Activated naive CD4-positive, alpha-beta T cell treated with anti-CD3 and anti-CD28 coated beads, Interleukin-2, amount 10 ng/mL, durations not matched to agents 7 days and 5 days (primary cell): ENCODE measurements at regions not wholly inside any gene's neighbourhood (a gene's known extent, or its start where the extent isn't known, plus 50 kb on each side); places are given as distances from the start of the nearest gene placed in this dataset.
"Not testable (repeated sequence)": the region's sequence is repeated elsewhere in the genome, so short reads cannot be mapped to it uniquely, and the experiment has no call there.

Experiments
- CTCF ChIA-PET: fragments of 350-600 bp; sonication (Branson Sonifier 250); formaldehyde crosslinking; loops from one replicate; lab custom pipeline; 2021; ENCODE audit warnings: antibody characterized with exemption; lab: Charles Lee
- DNase-seq: peaks from one replicate; pipeline ENCODE4 v3.0.0-alpha.2; 2020
- H3K27ac Mint-ChIP-seq: one replicate; pipeline ENCODE4 v1.8.0; 2021; ENCODE audit warnings: mild to moderate bottlenecking, moderate library complexity, mixed read lengths
- H3K27me3 Mint-ChIP-seq: one replicate; pipeline ENCODE4 v1.8.0; 2021; ENCODE audit warnings: mild to moderate bottlenecking, mixed read lengths
- H3K36me3 Mint-ChIP-seq: one replicate; pipeline ENCODE4 v1.8.0; 2021; ENCODE audit warnings: mixed read lengths
- H3K4me1 Mint-ChIP-seq: one replicate; pipeline ENCODE4 v1.8.0; 2021; ENCODE audit warnings: mixed read lengths
- H3K4me3 Mint-ChIP-seq: one replicate; pipeline ENCODE4 v1.8.0; 2021; ENCODE audit warnings: mild to moderate bottlenecking, moderate library complexity, mixed read lengths
- H3K9me3 Mint-ChIP-seq: one replicate; pipeline ENCODE4 v1.8.0; 2021; ENCODE audit warnings: mixed read lengths

GRCh38 chr12:59396919-59397318, 198.9 kb upstream of the SLC16A7 start:
- H3K4me1 Mint-ChIP-seq = no peaks in the 10 kb centered on the region
- CTCF ChIA-PET = interaction anchor here (0.9 kb wide), 1 partner anchor 438 kb away, joined by 3 read pairs; no protein-coding TSS in a partner anchor

DNA sequence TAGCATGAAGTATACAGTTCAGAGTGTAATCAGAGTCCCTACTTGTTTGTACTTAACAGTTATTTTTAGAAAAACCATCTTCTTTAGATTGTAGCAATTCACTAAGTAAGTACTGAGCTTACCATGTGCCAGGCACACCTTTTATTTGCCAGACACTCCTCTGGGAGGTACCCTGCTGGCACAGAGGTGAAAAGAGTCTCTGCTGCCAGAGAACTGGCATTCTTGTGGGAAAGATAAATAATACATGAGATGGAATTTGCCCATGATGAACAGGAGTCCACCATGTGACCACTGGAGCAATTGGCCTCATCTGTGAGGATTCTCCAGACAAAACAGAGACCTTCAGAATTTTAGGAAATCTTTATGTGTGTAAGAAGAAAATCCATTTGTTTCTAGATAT, 199.3 kb upstream of the SLC16A7 start:
- Mint-ChIP-seq H3K36me3 (no peaks in the 10 kb centered on the region), H3K4me3 (no peak overlapping the region), H3K27me3 (no peaks in the 10 kb centered on the region), H3K4me1 (no peaks in the 10 kb centered on the region), H3K27ac (no peak overlapping the region), H3K9me3 (no peaks in the 10 kb centered on the region)
- no peak for DNase-seq
- CTCF ChIA-PET = no interaction called here

More at GRCh38 chr12:59396919-59397318, 198.9 kb upstream of the SLC16A7 start:
- H3K9me3 Mint-ChIP-seq = no peaks in the 10 kb centered on the region
- no peaks in the 10 kb centered on the region for H3K36me3 Mint-ChIP-seq
- no peak overlapping the region for H3K4me3 Mint-ChIP-seq
- no peak for DNase-seq
- H3K27me3 Mint-ChIP-seq = no peaks in the 10 kb centered on the region
- H3K27ac Mint-ChIP-seq = no peak overlapping the region

- H3K4me3 Mint-ChIP-seq, H3K27ac Mint-ChIP-seq, CTCF ChIA-PET: not testable (repeated sequence)
These were observed 200.5 kb upstream of the SLC16A7 start for GRCh38 chr12:59395310-59395709.

DNA sequence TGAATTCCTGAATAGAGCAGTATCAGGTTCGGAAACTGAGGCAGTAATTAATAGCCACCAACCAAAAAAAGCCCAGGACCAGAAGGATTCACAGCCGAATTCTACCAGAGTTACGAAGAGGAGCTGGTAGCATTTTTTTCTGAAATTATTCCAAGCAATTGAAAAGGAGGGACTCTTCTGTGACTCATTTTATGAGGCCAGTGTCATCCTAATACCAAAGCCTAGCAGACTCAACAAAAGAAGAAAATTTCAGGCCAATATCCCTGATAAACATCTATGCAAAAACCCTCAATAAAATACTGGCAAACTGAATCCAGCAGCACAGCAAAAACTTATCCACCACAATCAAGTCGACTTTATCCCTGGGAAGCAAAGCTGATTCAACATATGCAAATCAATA, 202.3 kb upstream of the SLC16A7 start:
- CTCF ChIA-PET = interaction anchor here (1.0 kb wide), 1 partner anchor 10 kb away, joined by 3 read pairs; no protein-coding TSS in a partner anchor
- H3K4me3 Mint-ChIP-seq = no peak overlapping the region
- H3K36me3 Mint-ChIP-seq = no peaks in the 10 kb centered on the region
- no peak overlapping the region for H3K27ac Mint-ChIP-seq
- no peaks in the 10 kb centered on the region for H3K27me3 Mint-ChIP-seq
- H3K9me3 Mint-ChIP-seq = no peaks in the 10 kb centered on the region
- no peak for DNase-seq
- no peaks in the 10 kb centered on the region for H3K4me1 Mint-ChIP-seq

More at GRCh38 chr12:59395310-59395709, 200.5 kb upstream of the SLC16A7 start:
- H3K9me3 Mint-ChIP-seq, H3K27me3 Mint-ChIP-seq, H3K4me1 Mint-ChIP-seq, DNase-seq, H3K36me3 Mint-ChIP-seq: not testable (repeated sequence)

GRCh38 chr12:59389968-59390576, 205.8 kb upstream of the SLC16A7 start:
- H3K4me3 Mint-ChIP-seq = no peak overlapping the region
- no peaks in the 10 kb centered on the region for H3K27me3 Mint-ChIP-seq
- CTCF ChIA-PET = no interaction called here
- no peaks in the 10 kb centered on the region for H3K36me3 Mint-ChIP-seq
- DNase-seq = no peak
- no peak overlapping the region for H3K27ac Mint-ChIP-seq
- no peaks in the 10 kb centered on the region for H3K9me3 Mint-ChIP-seq
- no peaks in the 10 kb centered on the region for H3K4me1 Mint-ChIP-seq

GRCh38 chr12:59388694-59389093, 207.1 kb upstream of the SLC16A7 start:
- DNase-seq = no peak
- no peaks in the 10 kb centered on the region for H3K36me3 Mint-ChIP-seq
- no peak overlapping the region for H3K27ac Mint-ChIP-seq
- H3K4me1 Mint-ChIP-seq = no peaks in the 10 kb centered on the region
- CTCF ChIA-PET = no interaction called here
- H3K9me3 Mint-ChIP-seq = no peaks in the 10 kb centered on the region
- no peak overlapping the region for H3K4me3 Mint-ChIP-seq
- no peaks in the 10 kb centered on the region for H3K27me3 Mint-ChIP-seq

DNA sequence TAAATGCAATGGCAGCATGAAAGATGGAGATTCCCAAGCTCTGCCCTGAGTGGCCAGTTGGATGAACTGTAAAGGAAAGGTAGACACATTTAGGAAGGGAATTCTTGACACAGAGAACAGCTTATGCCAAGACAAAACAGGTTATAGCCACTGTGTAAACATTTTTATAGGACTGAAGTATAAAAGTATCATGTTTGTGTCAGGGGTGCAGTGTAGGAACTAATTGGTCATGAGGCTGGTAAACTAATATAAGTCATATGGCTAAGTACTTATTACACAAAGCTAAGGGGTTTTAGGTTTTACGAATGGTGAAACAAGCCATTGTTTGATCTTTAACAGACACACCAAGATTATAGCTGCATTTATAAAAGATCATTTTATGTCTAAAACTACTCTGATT, 207.7 kb upstream of the SLC16A7 start:
- no peak for DNase-seq
- H3K4me3 Mint-ChIP-seq = no peak overlapping the region
- no peaks in the 10 kb centered on the region for H3K27me3 Mint-ChIP-seq
- H3K36me3 Mint-ChIP-seq = no peaks in the 10 kb centered on the region
- no peak overlapping the region for H3K27ac Mint-ChIP-seq
- H3K9me3 Mint-ChIP-seq = no peaks in the 10 kb centered on the region
- H3K4me1 Mint-ChIP-seq = no peaks in the 10 kb centered on the region
- CTCF ChIA-PET = no interaction called here

- CTCF ChIA-PET = no interaction called here
- H3K4me1 Mint-ChIP-seq = peaks cover 2% of the 10 kb centered on the region
- no peak overlapping the region for H3K4me3 Mint-ChIP-seq
- DNase-seq = no peak
- H3K36me3 Mint-ChIP-seq = no peaks in the 10 kb centered on the region
- H3K9me3 Mint-ChIP-seq = no peaks in the 10 kb centered on the region
- H3K27ac Mint-ChIP-seq = no peak overlapping the region
- H3K27me3 Mint-ChIP-seq = no peaks in the 10 kb centered on the region
These were observed 209.6 kb upstream of the SLC16A7 start for GRCh38 chr12:59386236-59386635.

DNA sequence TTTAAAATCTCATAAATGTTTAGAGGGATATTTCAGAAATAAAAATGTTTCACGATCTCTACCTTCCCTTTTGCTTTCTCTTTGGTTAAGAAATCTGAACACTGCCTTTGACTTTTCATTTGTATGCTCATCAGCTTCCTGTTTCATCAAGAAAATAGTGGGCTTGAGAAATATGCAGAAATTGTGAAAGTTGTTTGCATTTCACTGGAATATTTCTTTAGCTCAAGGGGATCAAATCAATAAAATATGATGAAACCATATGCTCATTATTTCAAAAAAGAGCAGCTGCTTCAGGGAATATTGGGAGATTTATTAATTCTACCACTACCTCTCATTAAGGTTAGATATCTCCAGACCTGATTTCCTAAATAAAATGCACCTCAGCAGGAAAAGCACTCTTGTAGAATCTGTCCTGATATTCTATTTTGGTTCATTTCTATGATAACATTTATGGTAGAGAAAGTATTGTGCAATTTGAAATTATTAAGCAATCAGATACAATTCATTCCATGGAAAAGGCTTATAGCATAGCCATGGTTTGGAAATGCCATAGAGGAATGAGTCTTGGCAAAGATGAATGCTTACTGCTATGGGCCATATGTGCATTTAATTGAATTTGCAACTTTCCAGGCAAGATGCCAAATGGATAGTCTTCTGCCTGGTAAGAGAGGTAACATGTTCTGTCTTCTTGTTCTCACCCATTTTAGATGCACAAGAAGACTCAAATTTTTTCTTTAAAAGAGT, 212.6 kb upstream of the SLC16A7 start:
- Mint-ChIP-seq H3K4me1 (peaks cover 2% of the 10 kb centered on the region), H3K27ac (no peak overlapping the region), H3K4me3 (no peak overlapping the region), H3K27me3 (no peaks in the 10 kb centered on the region), H3K36me3 (no peaks in the 10 kb centered on the region), H3K9me3 (no peaks in the 10 kb centered on the region)
- CTCF ChIA-PET = no interaction called here
- DNase-seq = no peak

DNA sequence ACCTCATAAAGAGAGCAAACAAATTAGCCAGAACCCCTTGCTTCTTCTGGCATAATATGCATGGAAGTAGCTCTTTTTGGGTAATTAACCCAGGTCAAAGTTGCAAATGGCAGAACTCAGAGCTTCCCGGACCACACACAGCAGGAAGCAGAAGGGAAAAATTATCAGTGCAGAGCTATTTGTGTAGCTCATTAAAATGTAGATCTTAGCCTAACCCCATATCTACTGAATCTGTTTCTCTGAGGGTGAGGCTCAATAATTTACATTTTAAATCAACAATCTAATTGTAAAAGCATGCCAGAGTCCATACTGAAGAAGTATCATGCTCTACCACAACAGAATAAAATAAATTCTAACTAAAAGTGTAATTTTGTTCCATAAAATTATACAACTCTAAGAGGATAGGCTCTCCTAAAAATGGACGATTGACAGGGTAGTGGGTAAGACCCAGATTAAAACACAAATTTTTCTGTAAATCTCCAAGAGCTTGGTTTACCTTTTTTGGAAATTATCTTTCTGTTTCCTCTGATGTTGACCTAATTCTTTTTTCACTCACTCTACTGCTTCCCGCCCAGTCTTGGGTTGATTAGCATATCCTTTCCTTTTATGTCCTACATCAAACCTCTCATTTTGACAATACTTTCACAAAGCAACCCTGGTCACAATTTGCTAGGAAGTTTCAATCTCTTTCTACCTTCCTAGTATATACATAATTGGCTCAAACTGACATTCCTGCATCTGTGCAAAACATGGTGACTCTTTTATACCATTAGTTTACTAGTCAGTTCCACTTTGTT, 213.3 kb upstream of the SLC16A7 start:
- Mint-ChIP-seq H3K4me3 (no peak overlapping the region), H3K27me3 (no peaks in the 10 kb centered on the region), H3K27ac (no peak overlapping the region), H3K4me1 (peaks cover 2% of the 10 kb centered on the region), H3K36me3 (no peaks in the 10 kb centered on the region), H3K9me3 (no peaks in the 10 kb centered on the region)
- no peak for DNase-seq
- CTCF ChIA-PET = no interaction called here

DNA sequence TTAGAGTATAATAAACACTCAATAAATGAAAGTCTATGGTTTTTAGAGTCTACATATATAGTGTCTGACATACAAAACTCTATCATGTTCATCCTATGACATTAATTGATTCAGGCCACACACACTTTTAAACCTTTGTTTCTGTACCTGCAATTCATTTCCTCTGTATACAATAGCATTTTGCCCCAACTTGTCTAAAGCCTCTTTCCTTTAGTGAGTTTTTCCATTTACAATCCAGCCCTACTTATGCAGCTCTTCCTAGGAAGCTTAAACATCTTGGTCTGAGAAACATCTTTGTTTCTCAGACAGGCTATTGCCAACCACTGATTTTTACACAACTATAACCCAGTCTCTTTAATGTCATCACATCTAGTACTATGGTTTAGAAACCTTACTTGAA, 214.7 kb upstream of the SLC16A7 start:
- Mint-ChIP-seq H3K4me3 (no peak overlapping the region), H3K9me3 (no peaks in the 10 kb centered on the region), H3K4me1 (peaks cover 2% of the 10 kb centered on the region), H3K36me3 (no peaks in the 10 kb centered on the region), H3K27me3 (no peaks in the 10 kb centered on the region), H3K27ac (no peak overlapping the region)
- CTCF ChIA-PET = no interaction called here
- DNase-seq = no peak

GRCh38 chr12:59375633-59376032, 220.2 kb upstream of the SLC16A7 start:
- H3K27me3 Mint-ChIP-seq = no peaks in the 10 kb centered on the region
- DNase-seq = no peak
- CTCF ChIA-PET = no interaction called here
- no peak overlapping the region for H3K27ac Mint-ChIP-seq
- H3K4me3 Mint-ChIP-seq = no peak overlapping the region
- H3K4me1 Mint-ChIP-seq = no peaks in the 10 kb centered on the region
- H3K36me3 Mint-ChIP-seq = no peaks in the 10 kb centered on the region
- H3K9me3 Mint-ChIP-seq = no peaks in the 10 kb centered on the region

GRCh38 chr12:59374783-59375182, 221.0 kb upstream of the SLC16A7 start:
- Mint-ChIP-seq H3K27me3 (no peaks in the 10 kb centered on the region), H3K27ac (no peak overlapping the region), H3K4me1 (no peaks in the 10 kb centered on the region), H3K9me3 (no peaks in the 10 kb centered on the region), H3K36me3 (no peaks in the 10 kb centered on the region), H3K4me3 (no peak overlapping the region)
- CTCF ChIA-PET = no interaction called here
- DNase-seq = no peak

DNA sequence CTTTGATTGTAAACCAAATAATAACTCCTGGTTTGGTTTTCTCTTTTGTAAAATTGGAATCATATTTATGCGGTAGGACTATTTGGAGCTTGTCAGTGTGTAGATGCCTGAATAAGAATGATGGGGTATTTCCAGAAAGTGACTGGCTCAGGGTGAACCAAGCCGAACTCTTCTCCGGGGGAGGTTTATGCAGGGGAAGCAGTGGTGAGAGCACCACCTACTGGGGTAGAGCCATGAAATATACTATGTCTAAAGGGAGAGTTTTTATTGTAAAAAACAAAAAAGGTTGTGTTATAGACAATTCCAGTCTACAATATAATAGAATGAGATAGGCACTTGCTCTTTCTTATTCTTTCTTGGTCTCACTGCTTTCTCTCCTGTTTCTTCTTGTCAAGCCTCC, 222.9 kb upstream of the SLC16A7 start:
- H3K27ac Mint-ChIP-seq = no peak overlapping the region
- CTCF ChIA-PET = no interaction called here

More for the DNA sequence above, 222.9 kb upstream of the SLC16A7 start:
- no peak for DNase-seq
- no peaks in the 10 kb centered on the region for H3K27me3 Mint-ChIP-seq
- H3K4me1 Mint-ChIP-seq = no peaks in the 10 kb centered on the region
- no peak overlapping the region for H3K4me3 Mint-ChIP-seq
- H3K9me3 Mint-ChIP-seq = no peaks in the 10 kb centered on the region
- H3K36me3 Mint-ChIP-seq = no peaks in the 10 kb centered on the region
